Thyroid gland (tissue), 4 donors: ENCODE measurements at regions not wholly inside any gene's neighbourhood (a gene's known extent, or its start where the extent isn't known, plus 50 kb on each side); places are given as distances from the start of the nearest gene placed in this dataset.

ENCODE experiments used
- DNase-seq, 2 donors: peaks; one replicate each; pipeline ENCODE4 v3.0.0-alpha.2; 2019
- H3K27ac ChIP-seq, 3 donors: fragments of 200-600 bp; sonication (generic); 1 replicate in 2 of 3; 2 replicates in 1 of 3; pipeline ENCODE4 v1.5.1; 2016 to 2019; ENCODE audit warnings: mild to moderate bottlenecking in 1 of 3, moderate library complexity in 1 of 3
- H3K27me3 ChIP-seq: fragments of 200-600 bp; sonication (generic); one replicate; pipeline ENCODE4 v1.5.1; 2019
- H3K36me3 ChIP-seq, 2 donors: fragments of 200-600 bp; sonication (generic); one replicate each; pipeline ENCODE4 v1.5.1; 2016 to 2019
- H3K4me1 ChIP-seq, 2 donors: fragments of 200-600 bp; sonication (generic); one replicate each; pipeline ENCODE4 v1.5.1; 2017 to 2019
- H3K4me3 ChIP-seq, 3 donors: fragments of 200-600 bp; sonication (generic); replicated peaks in 1 of 3; 1 replicate in 2 of 3; 2 replicates in 1 of 3; pipeline ENCODE4 v1.5.1; 2016; ENCODE audit warnings: mild to moderate bottlenecking in 1 of 3
- H3K9me3 ChIP-seq: fragments of 200-600 bp; sonication (generic); one replicate; pipeline ENCODE4 v1.5.1; 2017
- CTCF ChIP-seq, 6 experiments: fragments of 200-600 bp in 3 of 6; fragments of 450-650 bp in 3 of 6; sonication (generic) in 3 of 6; IDR thresholded peaks; one replicate each; pipeline ENCODE4 v1.5.1; 2016 to 2019; ENCODE audit warnings: antibody characterized with exemption in 6 of 6, mild to moderate bottlenecking in 2 of 6, inconsistent platforms in 1 of 6, moderate library complexity in 1 of 6
- POLR2A ChIP-seq, 2 donors: fragments of 450-650 bp; IDR thresholded peaks; one replicate each; pipeline ENCODE4 v1.6.1; 2017; ENCODE audit warnings: antibody characterized with exemption in 2 of 2, mild to moderate bottlenecking in 2 of 2, moderate library complexity in 1 of 2
- WGBS, 2 donors: methylation state at CpG; one replicate each; pipeline ENCODE4 v1.1.5; 2017; 5-methylcytosine and 5-hydroxymethylcytosine counted together
- intact Hi-C: fragments of 100-400 bp; cut with DNase I; formaldehyde crosslinking; loops from one replicate; pipeline ENCODE4 v1.15.1; 2023

GRCh38 chr10:20601941-20602461 lies 295.1 kb downstream of the NEBL start:
- no peaks in the 10 kb centered on the region for H3K27me3 ChIP-seq
- H3K9me3 ChIP-seq = no peaks in the 10 kb centered on the region
- no peak overlapping the region for H3K27ac ChIP-seq
- no peak for TF ChIP-seq CTCF (IDR thresholded peaks at IDR 0.05)
- TF ChIP-seq POLR2A (IDR thresholded peaks at IDR 0.05) = no peak
- intact Hi-C loops = no loop called here
- H3K4me1 ChIP-seq = no peaks in the 10 kb centered on the region
- H3K4me3 ChIP-seq = no peak overlapping the region
- no peak for DNase-seq
- H3K36me3 ChIP-seq = no peaks in the 10 kb centered on the region
- 91 to 100% methylated on average over 1 of the region's 1 CpG for WGBS, 2 donors

- DNase-seq = peak in 1 of 2 donors; percentile 3
- intact Hi-C loops = no loop called here
- TF ChIP-seq CTCF (IDR thresholded peaks at IDR 0.05) = no peak
- TF ChIP-seq POLR2A (IDR thresholded peaks at IDR 0.05) = no peak
- 47 to 52% methylated on average over 3 of the region's 3 CpGs for WGBS, 2 donors
- Histone ChIP-seq H3K4me1 (no peaks in the 10 kb centered on the region), H3K4me3 (no peak overlapping the region), H3K27me3 (no peaks in the 10 kb centered on the region), H3K27ac (no peak overlapping the region), H3K36me3 (no peaks in the 10 kb centered on the region), H3K9me3 (no peaks in the 10 kb centered on the region)
Observed at GRCh38 chr10:20598590-20598989, 298.5 kb downstream of the NEBL start.

- Histone ChIP-seq H3K4me1 (no peaks in the 10 kb centered on the region), H3K27me3 (no peaks in the 10 kb centered on the region), H3K4me3 (no peak overlapping the region), H3K9me3 (no peaks in the 10 kb centered on the region), H3K27ac (no peak overlapping the region), H3K36me3 (no peaks in the 10 kb centered on the region)
- 57 to 58% methylated on average over 2 of the region's 2 CpGs for WGBS, 2 donors
- intact Hi-C loops = no loop called here
- TF ChIP-seq POLR2A (IDR thresholded peaks at IDR 0.05) = no peak
- no peak for TF ChIP-seq CTCF (IDR thresholded peaks at IDR 0.05)
- no peak for DNase-seq
Observed at GRCh38 chr10:20596911-20597310, 300.2 kb downstream of the NEBL start.

- Histone ChIP-seq H3K4me1 (no peaks in the 10 kb centered on the region), H3K27ac (no peak overlapping the region), H3K4me3 (no peak overlapping the region), H3K9me3 (no peaks in the 10 kb centered on the region), H3K36me3 (no peaks in the 10 kb centered on the region), H3K27me3 (no peaks in the 10 kb centered on the region)
- intact Hi-C loops = no loop called here
- no peak for TF ChIP-seq POLR2A (IDR thresholded peaks at IDR 0.05)
- TF ChIP-seq CTCF (IDR thresholded peaks at IDR 0.05) = no peak
- DNase-seq = no peak
- 83 to 85% methylated on average over 1 of the region's 1 CpG for WGBS, 2 donors
Observed at GRCh38 chr10:20596065-20596755, 300.9 kb downstream of the NEBL start.

DNA sequence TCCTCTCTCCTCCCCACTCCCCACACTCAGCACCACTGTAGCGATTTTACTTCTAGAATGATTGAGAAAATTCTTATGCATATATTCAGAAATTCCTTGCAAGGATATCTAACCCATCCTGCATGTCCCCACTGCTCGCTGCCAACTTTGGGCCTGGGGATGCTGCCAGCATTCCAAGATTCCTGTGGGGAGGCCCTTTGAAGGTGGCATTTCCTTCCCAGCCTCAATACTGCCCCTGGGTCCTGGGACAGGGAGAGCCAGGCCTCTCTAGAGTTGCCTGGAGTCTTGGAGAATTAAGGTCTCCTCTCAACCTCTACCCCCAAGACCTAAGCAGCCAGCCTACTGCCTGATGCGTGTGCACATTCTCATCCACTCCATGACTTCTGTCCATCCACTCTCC lies 303.5 kb downstream of the NEBL start:
- 89 to 92% methylated on average over 3 of the region's 3 CpGs for WGBS, 2 donors
- intact Hi-C loops = no loop called here

More for the DNA sequence above, 303.5 kb downstream of the NEBL start:
- no peak overlapping the region for H3K27ac ChIP-seq
- H3K27me3 ChIP-seq = no peaks in the 10 kb centered on the region
- no peak for DNase-seq
- no peaks in the 10 kb centered on the region for H3K4me1 ChIP-seq
- H3K9me3 ChIP-seq = no peaks in the 10 kb centered on the region
- H3K36me3 ChIP-seq = no peaks in the 10 kb centered on the region
- H3K4me3 ChIP-seq = no peak overlapping the region
- TF ChIP-seq POLR2A (IDR thresholded peaks at IDR 0.05) (no peak), CTCF (IDR thresholded peaks at IDR 0.05) (no peak)
